ENCODE measurements at regions not wholly inside any gene's neighbourhood (a gene's known extent, or its start where the extent isn't known, plus 50 kb on each side); places are given as distances from the start of the nearest gene placed in this dataset.
"Not testable (repeated sequence)": the region's sequence is repeated elsewhere in the genome, so short reads cannot be mapped to it uniquely, and the experiment has no call there.

DNA sequence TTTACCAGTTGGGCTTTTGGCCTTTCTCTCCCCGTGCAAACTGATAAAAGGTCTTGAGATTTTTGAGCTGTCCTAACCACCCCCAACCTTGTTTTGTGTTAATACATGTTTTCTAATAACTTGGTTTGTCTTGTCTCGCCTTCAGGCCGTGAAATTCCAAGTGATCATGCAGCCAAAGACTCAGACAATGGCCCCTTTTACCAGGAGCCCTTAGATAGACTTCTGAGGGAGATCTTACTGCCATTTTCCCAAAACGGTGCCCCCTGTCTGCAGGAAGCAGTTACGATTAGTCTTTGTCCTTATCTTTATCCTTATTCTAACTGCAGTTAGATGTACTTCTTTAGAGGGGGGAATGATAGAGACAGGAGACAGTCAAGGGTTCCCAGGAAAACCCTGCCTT, 245.3 kb upstream of the HDX start:
- TF ChIP-seq, protein P1, sequence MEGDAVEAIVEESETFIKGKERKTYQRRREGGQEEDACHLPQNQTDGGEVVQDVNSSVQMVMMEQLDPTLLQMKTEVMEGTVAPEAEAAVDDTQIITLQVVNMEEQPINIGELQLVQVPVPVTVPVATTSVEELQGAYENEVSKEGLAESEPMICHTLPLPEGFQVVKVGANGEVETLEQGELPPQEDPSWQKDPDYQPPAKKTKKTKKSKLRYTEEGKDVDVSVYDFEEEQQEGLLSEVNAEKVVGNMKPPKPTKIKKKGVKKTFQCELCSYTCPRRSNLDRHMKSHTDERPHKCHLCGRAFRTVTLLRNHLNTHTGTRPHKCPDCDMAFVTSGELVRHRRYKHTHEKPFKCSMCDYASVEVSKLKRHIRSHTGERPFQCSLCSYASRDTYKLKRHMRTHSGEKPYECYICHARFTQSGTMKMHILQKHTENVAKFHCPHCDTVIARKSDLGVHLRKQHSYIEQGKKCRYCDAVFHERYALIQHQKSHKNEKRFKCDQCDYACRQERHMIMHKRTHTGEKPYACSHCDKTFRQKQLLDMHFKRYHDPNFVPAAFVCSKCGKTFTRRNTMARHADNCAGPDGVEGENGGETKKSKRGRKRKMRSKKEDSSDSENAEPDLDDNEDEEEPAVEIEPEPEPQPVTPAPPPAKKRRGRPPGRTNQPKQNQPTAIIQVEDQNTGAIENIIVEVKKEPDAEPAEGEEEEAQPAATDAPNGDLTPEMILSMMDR (IDR thresholded peaks at IDR 0.05; ENCODE audit: unreplicated experiment) = no peak
- no peaks in the 10 kb centered on the region for H3K4me1 Mint-ChIP-seq (ENCODE audit: unreplicated experiment)
- no peaks in the 10 kb centered on the region for H3K9me3 Mint-ChIP-seq (ENCODE audit: unreplicated experiment)
- peaks cover 2% of the 10 kb centered on the region for H3K27me3 Mint-ChIP-seq (ENCODE audit: unreplicated experiment)
- no peak overlapping the region for H3K27ac Mint-ChIP-seq (ENCODE audit: unreplicated experiment)
- no peak overlapping the region for H3K4me3 Mint-ChIP-seq (ENCODE audit: unreplicated experiment)
- DNase-seq (ENCODE audit: low spot score) = no peak
- no peaks in the 10 kb centered on the region for H3K36me3 Mint-ChIP-seq (ENCODE audit: low read depth, unreplicated experiment)

DNA sequence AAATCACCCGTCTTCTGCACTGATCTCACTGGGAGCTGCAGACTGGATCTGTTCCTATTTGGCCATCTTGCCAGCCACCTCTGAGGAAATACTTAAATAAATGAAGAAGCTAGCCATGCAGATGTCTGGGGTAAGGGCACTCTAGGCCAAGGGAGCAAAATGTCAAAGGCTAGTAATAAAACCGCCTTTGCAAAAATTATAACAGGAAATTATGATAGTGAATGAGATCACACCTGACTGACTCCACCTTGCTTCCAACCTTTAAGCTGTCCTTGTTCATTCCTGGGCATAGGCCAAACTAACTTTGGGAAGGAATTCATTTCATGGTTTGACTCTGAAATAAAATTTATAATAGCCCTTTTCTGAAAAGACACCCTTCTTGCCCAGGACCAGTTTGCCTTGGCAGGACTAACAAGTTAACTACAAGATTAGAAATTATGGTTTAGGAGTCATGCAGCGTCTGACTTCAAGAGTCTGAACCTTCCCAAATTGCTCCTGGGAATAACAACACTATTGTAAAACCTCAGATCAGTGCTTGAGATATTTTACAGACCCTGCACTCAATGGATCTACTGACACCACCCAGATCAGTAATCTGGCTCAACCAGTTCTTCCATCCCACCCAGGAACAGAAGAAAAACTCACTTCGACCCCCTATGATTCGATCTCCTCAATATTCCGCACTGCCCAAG, 246.9 kb upstream of the HDX start:
- H3K9me3 Mint-ChIP-seq (ENCODE audit: unreplicated experiment) = no peaks in the 10 kb centered on the region
- H3K36me3 Mint-ChIP-seq (ENCODE audit: low read depth, unreplicated experiment) = no peaks in the 10 kb centered on the region
- H3K4me3 Mint-ChIP-seq (ENCODE audit: unreplicated experiment) = no peak overlapping the region
- TF ChIP-seq, protein P1 (IDR thresholded peaks at IDR 0.05; ENCODE audit: unreplicated experiment) = no peak
- H3K4me1 Mint-ChIP-seq (ENCODE audit: unreplicated experiment) = no peaks in the 10 kb centered on the region
- DNase-seq (ENCODE audit: low spot score) = no peak
- peaks cover 2% of the 10 kb centered on the region for H3K27me3 Mint-ChIP-seq (ENCODE audit: unreplicated experiment)
- H3K27ac Mint-ChIP-seq (ENCODE audit: unreplicated experiment) = no peak overlapping the region

DNA sequence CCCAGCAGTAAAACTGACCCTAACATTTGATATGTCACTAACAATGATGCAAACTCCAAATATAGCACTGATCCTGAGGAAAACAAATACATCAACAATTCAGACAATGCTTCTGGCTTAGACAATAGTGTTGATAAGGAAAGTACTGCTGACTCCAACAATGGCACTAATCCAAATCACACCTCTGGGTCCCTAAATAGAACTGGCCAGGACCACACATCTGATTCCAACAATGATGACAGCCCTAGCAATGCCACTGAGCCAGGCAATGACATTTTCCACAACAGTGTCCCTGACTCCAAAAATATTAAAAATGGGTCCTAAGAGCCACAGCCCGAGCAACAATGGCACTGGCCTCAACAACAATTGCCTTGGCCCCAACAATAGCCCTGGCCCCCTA, 243.1 kb upstream of the APOOL start:
- Mint-ChIP-seq H3K36me3 (ENCODE audit: low read depth, unreplicated experiment) (no peaks in the 10 kb centered on the region), H3K27ac (ENCODE audit: unreplicated experiment) (no peak overlapping the region), H3K9me3 (ENCODE audit: unreplicated experiment) (no peaks in the 10 kb centered on the region), H3K4me1 (ENCODE audit: unreplicated experiment) (no peaks in the 10 kb centered on the region), H3K4me3 (ENCODE audit: unreplicated experiment) (no peak overlapping the region), H3K27me3 (ENCODE audit: unreplicated experiment) (peaks cover 2% of the 10 kb centered on the region)
- TF ChIP-seq, protein P1 (IDR thresholded peaks at IDR 0.05; ENCODE audit: unreplicated experiment) = no peak
- no peak for DNase-seq (ENCODE audit: low spot score)

DNA sequence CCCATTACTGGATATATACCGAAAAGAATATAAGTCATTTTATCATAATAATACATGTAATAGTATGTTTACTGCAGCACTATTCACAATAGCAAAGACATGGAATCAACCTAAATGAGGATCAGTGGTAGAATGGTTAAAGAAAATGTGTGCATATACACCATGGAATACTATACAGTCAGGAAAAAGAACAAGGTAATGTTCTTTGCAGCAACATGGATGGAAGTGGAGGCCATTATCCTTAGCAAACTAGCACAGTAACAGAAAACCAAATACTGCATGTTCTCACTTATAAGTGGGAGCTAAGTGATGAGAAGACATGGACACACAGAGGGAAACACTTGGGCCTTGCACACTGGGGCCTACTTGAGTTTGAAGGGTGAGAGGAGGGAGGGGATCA, 207.4 kb upstream of the APOOL start:
- Mint-ChIP-seq H3K9me3 (ENCODE audit: unreplicated experiment) (no peaks in the 10 kb centered on the region), H3K4me1 (ENCODE audit: unreplicated experiment) (no peaks in the 10 kb centered on the region), H3K27me3 (ENCODE audit: unreplicated experiment) (no peaks in the 10 kb centered on the region), H3K27ac (ENCODE audit: unreplicated experiment) (no peak overlapping the region), H3K4me3 (ENCODE audit: unreplicated experiment) (no peak overlapping the region), H3K36me3 (ENCODE audit: low read depth, unreplicated experiment) (no peaks in the 10 kb centered on the region)
- DNase-seq (ENCODE audit: low spot score) = no peak
- TF ChIP-seq, protein P1 (IDR thresholded peaks at IDR 0.05; ENCODE audit: unreplicated experiment) = no peak

DNA sequence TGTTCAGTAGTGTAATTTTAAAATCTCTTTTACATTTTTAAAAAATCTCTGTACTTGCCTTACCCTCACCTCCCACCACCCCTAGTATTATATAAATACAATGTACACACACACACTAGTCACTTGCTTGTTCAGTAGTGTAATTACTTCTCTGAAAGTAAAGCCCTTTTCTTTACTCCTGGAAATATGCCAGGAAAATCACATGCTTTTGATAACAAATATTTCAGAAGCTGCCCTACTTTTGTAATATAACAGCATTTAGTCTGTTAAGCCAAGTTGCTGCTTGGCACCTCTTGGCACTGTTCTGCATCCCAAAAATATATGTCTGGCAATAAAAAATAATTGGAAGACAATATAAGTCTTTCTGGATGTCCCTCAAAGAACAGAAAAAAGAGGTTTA, 172.8 kb upstream of the APOOL start:
- no peak for DNase-seq (ENCODE audit: low spot score)
- H3K36me3 Mint-ChIP-seq (ENCODE audit: low read depth, unreplicated experiment) = no peaks in the 10 kb centered on the region
- H3K27me3 Mint-ChIP-seq (ENCODE audit: unreplicated experiment) = peaks cover 1% of the 10 kb centered on the region

DNA sequence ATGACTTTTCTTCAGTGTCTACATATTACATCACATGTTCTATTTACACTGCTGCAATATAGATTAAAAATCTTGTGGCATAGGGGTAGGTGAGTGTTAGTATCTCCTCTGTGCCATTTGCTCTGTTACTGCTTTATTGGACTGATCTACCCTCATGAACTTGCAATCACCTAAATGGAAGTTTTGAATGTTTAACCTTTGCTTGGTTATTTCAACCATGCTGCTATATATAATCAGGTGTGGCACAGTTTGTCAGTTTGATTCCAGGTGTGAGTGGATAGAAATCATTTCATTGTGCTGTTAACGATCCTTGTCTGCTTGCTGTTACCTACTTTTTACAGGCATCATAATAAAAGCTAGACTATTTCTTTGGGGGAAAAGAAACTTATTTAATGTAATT, 157.1 kb upstream of the APOOL start:
- not testable (repeated sequence) for DNase-seq (ENCODE audit: low spot score); H3K27me3 Mint-ChIP-seq (ENCODE audit: unreplicated experiment); H3K9me3 Mint-ChIP-seq (ENCODE audit: unreplicated experiment)

More for the DNA sequence above, 172.8 kb upstream of the APOOL start:
- no peak overlapping the region for H3K4me3 Mint-ChIP-seq (ENCODE audit: unreplicated experiment)
- H3K27ac Mint-ChIP-seq (ENCODE audit: unreplicated experiment) = no peak overlapping the region
- TF ChIP-seq, protein P1 (IDR thresholded peaks at IDR 0.05; ENCODE audit: unreplicated experiment) = no peak
- H3K9me3 Mint-ChIP-seq (ENCODE audit: unreplicated experiment) = no peaks in the 10 kb centered on the region
- H3K4me1 Mint-ChIP-seq (ENCODE audit: unreplicated experiment) = no peaks in the 10 kb centered on the region

DNA sequence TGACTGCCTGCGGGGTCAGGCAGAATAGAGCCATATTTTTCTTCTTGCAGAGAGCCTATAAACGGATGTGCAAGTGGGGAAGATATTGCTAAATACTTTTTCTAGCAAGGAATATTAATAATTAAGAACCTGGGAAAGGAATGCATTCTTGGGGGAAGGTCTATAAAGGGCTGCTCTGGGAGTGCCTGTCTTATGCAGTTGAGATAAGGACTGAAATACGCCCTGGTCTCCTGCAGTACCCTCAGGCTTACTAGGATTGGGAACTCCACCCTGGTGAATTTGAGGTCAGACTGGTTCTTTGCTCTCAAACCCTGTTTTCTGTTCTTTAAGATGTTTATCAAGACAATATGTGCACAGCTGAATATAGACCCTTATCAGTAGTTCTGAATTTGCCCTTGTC, 152.5 kb upstream of the APOOL start:
- H3K4me1 Mint-ChIP-seq (ENCODE audit: unreplicated experiment); DNase-seq (ENCODE audit: low spot score); H3K4me3 Mint-ChIP-seq (ENCODE audit: unreplicated experiment); H3K27me3 Mint-ChIP-seq (ENCODE audit: unreplicated experiment); H3K36me3 Mint-ChIP-seq (ENCODE audit: low read depth, unreplicated experiment); H3K9me3 Mint-ChIP-seq (ENCODE audit: unreplicated experiment); H3K27ac Mint-ChIP-seq (ENCODE audit: unreplicated experiment): not testable (repeated sequence)

More for the DNA sequence above, 157.1 kb upstream of the APOOL start:
- not testable (repeated sequence) for H3K4me3 Mint-ChIP-seq (ENCODE audit: unreplicated experiment); H3K36me3 Mint-ChIP-seq (ENCODE audit: low read depth, unreplicated experiment); H3K4me1 Mint-ChIP-seq (ENCODE audit: unreplicated experiment); H3K27ac Mint-ChIP-seq (ENCODE audit: unreplicated experiment)

DNA sequence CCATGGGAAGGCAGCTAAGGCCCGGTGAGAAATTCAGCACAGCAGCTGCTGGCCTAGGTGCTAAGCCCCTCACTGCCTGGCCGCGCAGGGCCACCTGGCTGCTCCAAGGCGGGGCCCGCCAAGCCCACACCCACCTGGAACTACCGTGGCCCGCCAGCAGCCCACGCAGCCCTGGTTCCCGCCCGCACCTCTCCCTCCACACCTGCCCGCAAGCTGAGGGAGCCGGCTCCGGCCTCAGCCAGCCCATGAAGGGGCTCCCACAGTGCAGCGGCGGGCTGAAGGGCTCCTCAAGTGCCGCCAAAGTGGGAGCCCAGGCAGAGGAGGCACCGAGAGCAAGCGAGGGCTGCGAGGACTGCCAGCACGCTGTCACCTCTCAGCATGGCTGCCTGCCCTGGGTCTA, 146.9 kb upstream of the APOOL start:
- not testable (repeated sequence) for H3K9me3 Mint-ChIP-seq (ENCODE audit: unreplicated experiment); H3K27me3 Mint-ChIP-seq (ENCODE audit: unreplicated experiment); H3K27ac Mint-ChIP-seq (ENCODE audit: unreplicated experiment); H3K36me3 Mint-ChIP-seq (ENCODE audit: low read depth, unreplicated experiment); H3K4me1 Mint-ChIP-seq (ENCODE audit: unreplicated experiment); DNase-seq (ENCODE audit: low spot score); H3K4me3 Mint-ChIP-seq (ENCODE audit: unreplicated experiment)

All from endothelial cell (in vitro differentiated cells).